BJ (cell line): ENCODE measurements at regions not wholly inside any gene's neighbourhood (a gene's known extent, or its start where the extent isn't known, plus 50 kb on each side); places are given as distances from the start of the nearest gene placed in this dataset. TPM values are rescaled to one million over a fixed set of nuclear protein-coding genes. Genes with fewer than 3 reads are reported as not detected.
"Not testable (repeated sequence)": the region's sequence is repeated elsewhere in the genome, so short reads cannot be mapped to it uniquely, and the experiment has no call there.

Experiments used
- CTCF ChIA-PET: fragments of 350-600 bp; formaldehyde crosslinking; extraction: SDS; loops from one replicate; lab custom pipeline; 2021; ENCODE audit warnings: antibody characterized with exemption, inconsistent platforms; lab: Yijun Ruan, JAX
- POLR2A ChIA-PET: fragments of 300-600 bp; sonication (Branson Sonifier 250); formaldehyde crosslinking; extraction: SDS; loops from one replicate; lab custom pipeline; 2021; ENCODE audit warnings: antibody characterized with exemption; lab: Charles Lee
- DNase-seq: peaks from one replicate; pipeline ENCODE4 v3.0.0-alpha.2; 2011; ENCODE audit warnings: low read depth
- H3K27me3 ChIP-seq: 2 replicates; pipeline ENCODE4 v1.6.0; 2011; ENCODE audit warnings: low read length; ENCODE audit not compliant: control insufficient read depth, insufficient read depth
- H3K36me3 ChIP-seq: 2 replicates; pipeline ENCODE4 v1.5.1; 2011; ENCODE audit warnings: low read length; ENCODE audit not compliant: control insufficient read depth, insufficient read depth
- H3K4me3 ChIP-seq: 2 replicates; pipeline ENCODE4 v1.5.1; 2011; ENCODE audit warnings: low read depth, mild to moderate bottlenecking, control low read depth, low read length
- small RNA-seq: library from RNA; depleted of rRNA; stranded (forward); fragments of <200 nt; gene quantifications from one replicate; pipeline ENCODE3, GENCODE V24; 2012; ENCODE audit warnings: low replicate concordance, low read depth; ENCODE audit not compliant: insufficient read length
- TF ChIP-seq, protein P1 (sequence below): IDR thresholded peaks from 2 replicates; pipeline ENCODE4 v1.5.1; 2011; ENCODE audit warnings: low read depth, mild to moderate bottlenecking, control low read depth, inconsistent platforms, low read length, moderate library complexity; ENCODE audit not compliant: insufficient read depth

DNA sequence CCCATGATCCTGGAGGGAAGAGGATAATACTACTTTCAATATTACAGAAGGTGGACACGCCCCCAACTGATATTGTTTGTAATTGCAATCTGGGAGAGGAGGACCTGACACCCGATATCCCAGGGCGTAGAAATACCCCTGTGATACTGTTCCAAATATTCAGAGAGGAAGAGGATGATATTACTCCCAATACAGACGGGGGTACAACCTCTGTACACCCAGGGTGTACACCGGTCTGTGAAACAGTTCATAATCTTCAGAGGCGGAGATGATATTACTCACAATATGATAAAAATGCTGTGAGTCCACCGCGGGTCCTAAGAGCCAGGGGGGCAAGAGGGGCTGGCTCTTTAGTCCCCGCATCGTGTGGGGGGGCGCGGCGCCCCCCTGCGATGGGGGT, 57.2 kb upstream of the ALDH3B2 start:
- Histone ChIP-seq H3K36me3 (no peaks in the 10 kb centered on the region), H3K27me3 (no peaks in the 10 kb centered on the region; the same call in 1 of the 2 replicates), H3K4me3 (no peak overlapping the region)
- POLR2A ChIA-PET: no interaction called here
- CTCF ChIA-PET: no interaction called here
- no peak for DNase-seq
- TF ChIP-seq, protein P1, sequence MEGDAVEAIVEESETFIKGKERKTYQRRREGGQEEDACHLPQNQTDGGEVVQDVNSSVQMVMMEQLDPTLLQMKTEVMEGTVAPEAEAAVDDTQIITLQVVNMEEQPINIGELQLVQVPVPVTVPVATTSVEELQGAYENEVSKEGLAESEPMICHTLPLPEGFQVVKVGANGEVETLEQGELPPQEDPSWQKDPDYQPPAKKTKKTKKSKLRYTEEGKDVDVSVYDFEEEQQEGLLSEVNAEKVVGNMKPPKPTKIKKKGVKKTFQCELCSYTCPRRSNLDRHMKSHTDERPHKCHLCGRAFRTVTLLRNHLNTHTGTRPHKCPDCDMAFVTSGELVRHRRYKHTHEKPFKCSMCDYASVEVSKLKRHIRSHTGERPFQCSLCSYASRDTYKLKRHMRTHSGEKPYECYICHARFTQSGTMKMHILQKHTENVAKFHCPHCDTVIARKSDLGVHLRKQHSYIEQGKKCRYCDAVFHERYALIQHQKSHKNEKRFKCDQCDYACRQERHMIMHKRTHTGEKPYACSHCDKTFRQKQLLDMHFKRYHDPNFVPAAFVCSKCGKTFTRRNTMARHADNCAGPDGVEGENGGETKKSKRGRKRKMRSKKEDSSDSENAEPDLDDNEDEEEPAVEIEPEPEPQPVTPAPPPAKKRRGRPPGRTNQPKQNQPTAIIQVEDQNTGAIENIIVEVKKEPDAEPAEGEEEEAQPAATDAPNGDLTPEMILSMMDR: no peak

DNA sequence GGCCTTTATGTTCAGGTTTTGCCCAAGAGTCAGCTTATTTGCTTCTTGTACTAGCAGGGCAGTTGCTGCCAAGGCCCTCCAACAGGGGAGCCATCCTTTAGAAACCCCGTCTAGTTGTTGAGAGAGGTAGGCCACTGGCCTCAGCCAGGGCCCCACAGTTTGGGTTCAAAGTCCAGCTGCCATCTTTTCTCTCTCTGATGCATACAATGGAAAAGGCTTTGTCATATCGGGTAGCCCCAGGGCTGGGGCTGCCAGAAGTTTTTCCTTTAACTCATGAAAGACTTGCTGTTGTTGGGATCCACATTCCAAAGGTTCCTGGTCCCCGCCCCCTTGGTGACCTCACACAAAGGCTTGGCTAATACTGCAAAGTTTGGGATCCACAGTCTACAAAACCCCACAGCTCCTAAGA, 53.7 kb upstream of the ALDH3B2 start:
- POLR2A ChIA-PET: interaction anchor here (0.7 kb wide), 1 partner anchor 31 kb away, joined by 3 read pairs; no protein-coding TSS in a partner anchor
- not testable (repeated sequence) for DNase-seq

DNA sequence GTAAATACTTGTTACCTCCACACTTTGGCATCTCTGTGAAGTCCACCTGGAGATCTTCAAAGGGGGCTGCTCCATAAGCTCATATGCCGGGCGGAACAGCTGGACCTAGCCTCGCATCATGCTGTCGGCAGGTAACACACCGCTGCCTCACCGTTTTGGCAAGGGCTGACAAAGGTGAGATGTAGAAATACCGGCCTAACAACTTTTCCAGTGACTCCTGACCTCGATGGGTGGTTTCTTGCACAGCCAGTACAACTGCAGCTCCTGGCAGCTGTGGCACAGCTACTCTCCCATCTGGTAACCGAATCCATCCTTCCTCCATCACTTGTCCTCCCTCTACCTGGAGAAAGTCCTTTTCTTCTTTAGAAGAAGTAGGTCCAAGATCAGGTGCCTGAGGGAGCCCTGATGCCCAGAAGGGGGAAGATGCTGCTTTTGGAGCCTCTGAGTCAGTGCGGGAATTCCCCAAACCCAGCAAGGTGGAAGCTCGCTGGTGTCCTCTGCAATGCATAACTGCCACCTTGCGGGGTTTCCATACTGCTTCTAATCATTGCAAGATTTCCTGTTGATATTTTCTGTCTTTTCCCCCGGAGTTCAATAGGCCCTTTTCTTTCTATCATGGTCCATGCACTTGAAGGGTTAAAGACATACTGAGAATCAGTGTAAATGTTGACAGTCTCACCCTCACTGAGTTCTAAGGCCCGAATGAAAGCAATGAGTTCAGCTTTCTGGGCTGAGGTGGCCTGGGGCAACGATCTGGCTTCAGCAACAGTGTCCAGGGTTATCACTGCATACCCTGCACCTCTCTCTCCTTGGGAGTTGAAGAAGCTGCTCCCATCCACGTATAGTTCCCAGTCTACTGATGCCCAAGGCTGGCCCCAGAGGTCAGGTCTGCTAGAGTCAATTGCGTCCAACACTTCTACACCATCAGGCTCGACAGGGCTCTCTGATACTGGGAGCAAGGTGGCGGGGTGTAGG, 52.9 kb upstream of the ALDH3B2 start:
- CTCF ChIA-PET, POLR2A ChIA-PET: not testable (repeated sequence)

More for the DNA sequence above, 53.7 kb upstream of the ALDH3B2 start:
- H3K4me3 ChIP-seq, H3K36me3 ChIP-seq, H3K27me3 ChIP-seq, CTCF ChIA-PET: not testable (repeated sequence)

More for the DNA sequence above, 52.9 kb upstream of the ALDH3B2 start:
- H3K4me3 ChIP-seq, H3K27me3 ChIP-seq, H3K36me3 ChIP-seq, DNase-seq: not testable (repeated sequence)

Small RNA genes lying in the stretch of these regions (small RNA-seq; reads per million reads assigned to genes)
- gene AP003385.4 (not detected), gene AP003716.2 (not detected), gene RNU6-46P (not detected)
